DND-41 (cell line): ENCODE measurements at regions not wholly inside any gene's neighbourhood (a gene's known extent, or its start where the extent isn't known, plus 50 kb on each side); places are given as distances from the start of the nearest gene placed in this dataset.
"Not testable (repeated sequence)": the region's sequence is repeated elsewhere in the genome, so short reads cannot be mapped to it uniquely, and the experiment has no call there.

Source experiments
- ATAC-seq: fragments of 200-7000 bp; cut with Tn5 transposase; 3 replicates; pipeline ENCODE4 v1.9.1; 2021; ENCODE audit warnings: low read depth; ENCODE audit not compliant: insufficient read depth
- DNase-seq: peaks from one replicate; pipeline ENCODE4 v3.0.0-alpha.2; 2020
- H2AFZ ChIP-seq: 2 replicates; pipeline ENCODE4 v1.6.0; 2012; ENCODE audit warnings: low read depth, low read length
- H3K27ac ChIP-seq: 2 replicates; pipeline ENCODE4 v1.5.1; 2012; ENCODE audit warnings: low read length, inconsistent platforms
- H3K27me3 ChIP-seq: fragments of 200-600 bp; sonication (generic); 2 replicates; pipeline ENCODE4 v1.6.0; 2012; ENCODE audit warnings: low read length, mild to moderate bottlenecking, inconsistent platforms; ENCODE audit not compliant: insufficient read depth, poor library complexity
- H3K36me3 ChIP-seq: 2 replicates; pipeline ENCODE4 v1.5.1; 2012; ENCODE audit warnings: low read length, inconsistent platforms; ENCODE audit not compliant: insufficient read depth
- H3K4me1 ChIP-seq: 2 replicates; pipeline ENCODE4 v1.5.1; 2012; ENCODE audit warnings: mild to moderate bottlenecking, low read length; ENCODE audit not compliant: insufficient read depth
- H3K4me2 ChIP-seq: 2 replicates; pipeline ENCODE4 v1.6.0; 2012; ENCODE audit warnings: mild to moderate bottlenecking, moderate library complexity, low read length, inconsistent platforms; ENCODE audit not compliant: insufficient read depth
- H3K4me3 ChIP-seq, 2 experiments: fragments of 200-600 bp in 1 of 2; shearing (Covaris generic) in 1 of 2; 2 replicates each; pipeline ENCODE4 v1.5.1; 2012 to 2016; ENCODE audit warnings: inconsistent platforms in 2 of 2, low read length in 2 of 2, mild to moderate bottlenecking in 2 of 2, low read depth in 1 of 2, moderate library complexity in 1 of 2
- H3K79me2 ChIP-seq: 2 replicates; pipeline ENCODE4 v1.6.0; 2012; ENCODE audit warnings: low read length, inconsistent platforms; ENCODE audit not compliant: insufficient read depth
- H3K9ac ChIP-seq: 2 replicates; pipeline ENCODE4 v1.6.0; 2012; ENCODE audit warnings: low read depth, mild to moderate bottlenecking, inconsistent platforms, low read length, moderate library complexity
- H3K9me3 ChIP-seq: 2 replicates; pipeline ENCODE4 v1.5.1; 2012; ENCODE audit warnings: low read length, moderate library complexity, mild to moderate bottlenecking, inconsistent platforms; ENCODE audit not compliant: insufficient read depth, severe bottlenecking
- H4K20me1 ChIP-seq: 2 replicates; pipeline ENCODE4 v1.6.0; 2012; ENCODE audit warnings: low read length; ENCODE audit not compliant: insufficient read depth
- EZH2 ChIP-seq: IDR thresholded peaks from 3 replicates; pipeline ENCODE4 v1.6.1; 2012; ENCODE audit warnings: borderline replicate concordance, low read depth, mild to moderate bottlenecking, moderate library complexity, low read length, inconsistent platforms; ENCODE audit not compliant: severe bottlenecking
- TF ChIP-seq, protein P1 (sequence below): IDR thresholded peaks from 2 replicates; pipeline ENCODE4 v1.5.1; 2012; ENCODE audit warnings: borderline replicate concordance, low read length, moderate library complexity, mild to moderate bottlenecking; ENCODE audit not compliant: poor library complexity, severe bottlenecking; ENCODE audit errors: extremely low read depth

DNA sequence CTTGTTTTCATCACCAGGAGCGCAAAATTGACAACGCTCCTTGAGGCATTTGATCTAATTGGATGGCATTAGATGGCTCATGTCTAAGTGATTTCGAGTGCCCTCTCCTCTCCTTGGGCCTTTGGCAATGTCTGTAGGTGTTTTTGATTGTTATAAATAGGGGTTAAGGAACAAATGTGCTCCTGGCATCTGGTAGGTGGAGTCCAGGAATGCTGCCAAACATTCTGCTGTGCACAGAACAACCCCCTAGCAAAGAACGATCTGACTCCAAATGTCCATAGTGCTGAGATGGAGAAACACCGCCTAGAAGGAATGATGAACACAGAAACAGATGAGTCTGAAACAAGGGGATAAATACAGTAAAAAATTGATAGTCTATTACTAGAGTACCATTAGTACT is 68.0 kb upstream of the C1QTNF9B start:
- no peak overlapping the region for H3K4me3 ChIP-seq
- TF ChIP-seq EZH2: no peak
- TF ChIP-seq, protein P1, sequence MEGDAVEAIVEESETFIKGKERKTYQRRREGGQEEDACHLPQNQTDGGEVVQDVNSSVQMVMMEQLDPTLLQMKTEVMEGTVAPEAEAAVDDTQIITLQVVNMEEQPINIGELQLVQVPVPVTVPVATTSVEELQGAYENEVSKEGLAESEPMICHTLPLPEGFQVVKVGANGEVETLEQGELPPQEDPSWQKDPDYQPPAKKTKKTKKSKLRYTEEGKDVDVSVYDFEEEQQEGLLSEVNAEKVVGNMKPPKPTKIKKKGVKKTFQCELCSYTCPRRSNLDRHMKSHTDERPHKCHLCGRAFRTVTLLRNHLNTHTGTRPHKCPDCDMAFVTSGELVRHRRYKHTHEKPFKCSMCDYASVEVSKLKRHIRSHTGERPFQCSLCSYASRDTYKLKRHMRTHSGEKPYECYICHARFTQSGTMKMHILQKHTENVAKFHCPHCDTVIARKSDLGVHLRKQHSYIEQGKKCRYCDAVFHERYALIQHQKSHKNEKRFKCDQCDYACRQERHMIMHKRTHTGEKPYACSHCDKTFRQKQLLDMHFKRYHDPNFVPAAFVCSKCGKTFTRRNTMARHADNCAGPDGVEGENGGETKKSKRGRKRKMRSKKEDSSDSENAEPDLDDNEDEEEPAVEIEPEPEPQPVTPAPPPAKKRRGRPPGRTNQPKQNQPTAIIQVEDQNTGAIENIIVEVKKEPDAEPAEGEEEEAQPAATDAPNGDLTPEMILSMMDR: no peak
- no peak overlapping the region for H3K9ac ChIP-seq
- H3K27me3 ChIP-seq: peaks cover 8% of the 10 kb centered on the region
- no peaks in the 10 kb centered on the region for H3K4me1 ChIP-seq
- ATAC-seq (no peak), DNase-seq (no peak)
- no peaks in the 10 kb centered on the region for H4K20me1 ChIP-seq
- H2AFZ ChIP-seq: no peak overlapping the region
- no peaks in the 10 kb centered on the region for H3K79me2 ChIP-seq
- H3K9me3 ChIP-seq: no peaks in the 10 kb centered on the region
- no peak overlapping the region for H3K4me2 ChIP-seq
- no peaks in the 10 kb centered on the region for H3K36me3 ChIP-seq
- no peak overlapping the region for H3K27ac ChIP-seq

- TF ChIP-seq, protein P1: no peak
- no peak for TF ChIP-seq EZH2
- ATAC-seq (no peak), DNase-seq (no peak)
- Histone ChIP-seq H3K4me3 (no peak overlapping the region), H4K20me1 (no peaks in the 10 kb centered on the region), H3K4me1 (no peaks in the 10 kb centered on the region), H3K36me3 (no peaks in the 10 kb centered on the region), H2AFZ (no peak overlapping the region), H3K27me3 (peaks cover 8% of the 10 kb centered on the region), H3K27ac (no peak overlapping the region), H3K4me2 (peak overlapping the region; percentile 28; the same call in 1 of the 2 replicates), H3K79me2 (no peaks in the 10 kb centered on the region), H3K9ac (no peak overlapping the region), H3K9me3 (no peaks in the 10 kb centered on the region)
Measured at GRCh38 chr13:23966221-23966690, 69.0 kb upstream of the C1QTNF9B start.

DNA sequence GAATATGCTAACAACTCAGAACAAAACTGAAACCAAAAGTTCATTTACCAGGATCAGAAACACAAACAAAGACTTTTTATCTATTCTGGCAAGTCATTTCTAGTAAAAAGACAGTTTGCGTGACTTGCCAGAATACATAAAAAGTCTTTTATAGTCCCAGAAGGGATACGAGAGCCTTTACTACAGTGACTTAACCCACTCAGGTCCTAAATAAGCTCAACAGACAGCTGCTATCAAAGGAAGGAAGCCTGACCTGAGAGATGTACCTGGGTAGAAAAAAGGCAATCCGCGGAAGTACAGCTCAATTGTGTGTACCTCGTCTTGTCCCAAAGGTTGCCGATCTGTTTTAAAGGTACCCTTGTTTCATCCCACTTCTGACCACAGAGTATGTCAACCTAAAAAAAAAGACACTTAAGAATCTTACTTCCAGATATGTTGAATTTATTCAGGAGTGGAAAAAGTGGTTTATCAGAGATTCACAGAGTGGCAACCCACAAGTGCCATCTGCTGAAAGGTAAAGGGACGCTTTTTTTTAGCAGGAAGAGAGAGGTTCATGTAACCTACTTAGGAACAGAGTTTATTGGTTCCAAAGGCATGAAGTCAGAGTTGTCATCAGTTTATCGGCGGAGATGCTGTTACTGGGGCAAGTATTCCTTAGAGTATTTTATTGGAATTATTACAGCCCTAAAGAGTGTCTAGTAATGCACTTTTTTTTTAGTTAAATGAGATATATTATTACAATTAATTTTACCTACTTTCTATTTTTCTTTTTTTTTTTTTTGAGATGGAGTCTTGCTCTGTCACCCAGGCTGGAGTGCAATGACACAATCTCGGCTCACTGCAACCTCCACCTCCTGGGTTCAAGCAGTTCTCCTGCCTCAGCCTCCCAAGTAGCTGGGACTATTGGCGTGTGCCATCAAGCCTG is 69.7 kb upstream of the C1QTNF9B start:
- peak overlapping the region; percentile 28; the same call in 1 of the 2 replicates for H3K4me2 ChIP-seq
- no peak overlapping the region for H3K4me3 ChIP-seq
- no peaks in the 10 kb centered on the region for H3K4me1 ChIP-seq
- no peak overlapping the region for H2AFZ ChIP-seq
- no peak for DNase-seq
- H4K20me1 ChIP-seq: no peaks in the 10 kb centered on the region
- no peak overlapping the region for H3K27ac ChIP-seq
- no peaks in the 10 kb centered on the region for H3K79me2 ChIP-seq
- no peak for ATAC-seq
- no peaks in the 10 kb centered on the region for H3K9me3 ChIP-seq
- H3K9ac ChIP-seq: no peak overlapping the region
- peaks cover 8% of the 10 kb centered on the region for H3K27me3 ChIP-seq
- no peak for TF ChIP-seq EZH2
- TF ChIP-seq, protein P1: no peak
- H3K36me3 ChIP-seq: no peaks in the 10 kb centered on the region

- H3K79me2 ChIP-seq, H3K36me3 ChIP-seq, H3K27me3 ChIP-seq, H4K20me1 ChIP-seq, H2AFZ ChIP-seq, H3K4me2 ChIP-seq, H3K4me3 ChIP-seq, DNase-seq, H3K9ac ChIP-seq, H3K4me1 ChIP-seq, H3K27ac ChIP-seq, ATAC-seq, H3K9me3 ChIP-seq: not testable (repeated sequence)
Measured at GRCh38 chr13:23967792-23968191, 70.5 kb upstream of the C1QTNF9B start.
